HL-60/S4 treated with retinoic acid at 250 ng/mL for 4 days and 3 days (cell line): ENCODE measurements at regions not wholly inside any gene's neighbourhood (a gene's known extent, or its start where the extent isn't known, plus 50 kb on each side); places are given as distances from the start of the nearest gene placed in this dataset.
"Not testable (repeated sequence)": the region's sequence is repeated elsewhere in the genome, so short reads cannot be mapped to it uniquely, and the experiment has no call there.

ENCODE experiments used
- in situ Hi-C: fragments of 300-500 bp; cut with MboI; formaldehyde crosslinking; loops from 2 replicates; pipeline ENCODE4 v1.7.0; 2022; ENCODE audit warnings: low sequenced_read_pairs

DNA sequence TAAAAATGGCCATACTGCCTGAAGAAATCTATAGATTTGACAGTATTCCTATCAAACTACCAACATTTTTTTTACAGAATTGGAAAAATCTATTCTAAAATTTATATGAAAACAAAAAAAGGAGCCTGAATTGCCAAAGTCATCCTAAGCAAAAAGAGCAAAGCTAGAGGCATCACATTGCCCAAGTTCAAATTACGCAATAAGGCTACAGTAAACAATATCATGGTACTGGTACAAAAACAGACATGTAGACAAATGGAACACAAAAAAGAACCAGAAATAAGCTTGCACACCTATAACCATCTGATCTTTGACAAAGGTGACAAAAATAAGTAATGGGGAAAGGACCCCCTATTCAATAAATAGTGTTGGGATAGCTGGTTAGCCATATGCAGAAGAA lies 50.2 kb upstream of the THSD7B start:
- in situ Hi-C loops: no loop called here

DNA sequence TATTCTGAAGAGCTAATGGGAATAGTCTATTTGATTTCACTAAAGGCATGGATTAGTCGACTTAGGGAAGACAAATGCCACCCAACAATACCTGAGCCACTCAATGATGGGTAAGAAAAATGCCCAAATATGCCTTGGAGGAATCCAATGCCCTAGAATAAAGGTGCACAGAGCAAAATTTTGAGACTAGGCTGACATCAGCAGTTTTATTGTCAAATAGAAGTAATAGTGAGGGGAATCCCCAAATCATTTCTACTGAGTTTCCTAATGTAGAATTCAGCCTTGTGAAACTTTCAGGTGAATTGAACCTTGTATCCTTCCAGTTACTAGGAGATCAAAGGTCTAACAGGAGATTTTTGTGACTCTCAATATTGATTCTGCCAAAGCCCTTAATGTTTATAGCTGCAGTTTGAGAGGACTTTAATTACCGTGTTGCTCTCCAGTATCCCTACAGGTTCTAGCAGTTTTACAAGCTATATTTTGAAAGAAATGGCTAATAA lies 50.8 kb upstream of the THSD7B start:
- in situ Hi-C loops: no loop called here

DNA sequence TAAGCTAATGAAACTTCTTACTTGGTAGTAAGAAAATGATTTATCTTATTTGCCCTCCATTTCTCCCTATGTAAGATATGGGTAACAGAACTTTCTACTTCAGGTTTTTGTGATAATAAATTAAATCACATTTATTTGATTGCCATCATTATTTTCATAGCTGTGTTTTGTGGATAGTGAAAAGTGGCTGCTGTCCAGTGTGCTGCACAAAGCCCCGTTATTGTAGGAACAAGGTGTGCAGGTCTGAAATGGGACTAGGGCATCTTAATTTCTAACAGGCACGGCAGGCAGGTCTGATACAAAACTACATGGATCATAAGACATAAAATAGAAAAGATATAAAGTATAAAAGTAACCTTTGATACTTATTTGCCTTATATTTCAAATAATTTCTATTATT lies 51.6 kb upstream of the THSD7B start:
- in situ Hi-C loops: no loop called here

DNA sequence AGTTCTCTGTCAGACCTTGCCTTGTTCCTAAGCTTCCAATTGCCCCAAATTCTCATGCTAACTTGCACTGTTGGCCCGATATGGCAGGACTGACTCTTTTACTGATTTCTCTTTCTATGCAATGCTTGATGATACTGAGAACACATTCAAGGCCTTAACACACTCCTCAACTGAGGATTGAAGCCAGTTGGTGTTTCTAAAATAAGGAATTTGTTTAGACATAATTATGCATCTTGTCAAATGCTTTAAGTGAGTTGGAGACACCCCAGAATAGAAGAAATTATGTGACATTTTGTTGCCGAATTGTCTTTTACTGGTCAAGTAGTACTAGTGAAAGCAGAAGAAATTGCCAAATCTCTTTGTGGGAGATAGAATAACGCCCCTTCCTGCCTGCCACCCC lies 60.0 kb upstream of the THSD7B start:
- in situ Hi-C loops: no loop called here

DNA sequence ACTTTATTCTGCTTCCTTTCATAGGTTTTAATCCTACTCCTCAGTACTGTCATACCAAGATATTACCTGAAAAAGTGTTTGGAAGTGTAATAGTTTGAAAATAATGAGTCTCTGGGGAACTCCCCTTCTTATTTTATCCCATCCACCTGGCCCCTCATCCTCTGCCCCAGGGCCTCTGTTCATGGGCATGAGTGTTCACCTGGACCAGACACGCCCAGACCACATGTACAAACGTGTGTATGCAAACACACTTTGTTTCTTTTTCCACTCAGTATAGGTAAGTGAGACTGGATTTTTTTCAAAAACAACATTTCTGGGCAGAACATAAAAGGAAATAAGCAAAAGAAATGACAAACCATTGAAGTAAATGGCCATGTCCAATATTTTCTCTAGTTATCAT lies 62.1 kb upstream of the THSD7B start:
- in situ Hi-C loops: no loop called here

DNA sequence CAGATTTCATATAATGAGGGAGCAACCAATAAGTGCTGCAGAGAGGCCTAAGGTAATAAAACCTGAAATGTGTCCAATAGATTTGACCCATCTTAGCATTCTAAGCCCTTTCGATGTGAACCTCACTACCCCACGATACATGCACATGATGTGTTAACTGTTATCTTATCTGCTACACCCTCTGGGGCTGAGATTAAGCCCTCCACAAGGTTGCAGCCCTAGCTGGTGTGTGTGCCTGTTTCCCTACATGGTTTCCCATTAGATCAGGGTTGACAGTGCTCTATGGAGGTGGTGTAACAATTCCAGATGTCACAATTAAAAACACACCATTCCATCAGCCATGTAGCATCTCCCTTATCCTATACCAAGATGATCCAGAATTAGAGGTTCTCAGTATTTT lies 68.9 kb upstream of the THSD7B start:
- in situ Hi-C loops: no loop called here

DNA sequence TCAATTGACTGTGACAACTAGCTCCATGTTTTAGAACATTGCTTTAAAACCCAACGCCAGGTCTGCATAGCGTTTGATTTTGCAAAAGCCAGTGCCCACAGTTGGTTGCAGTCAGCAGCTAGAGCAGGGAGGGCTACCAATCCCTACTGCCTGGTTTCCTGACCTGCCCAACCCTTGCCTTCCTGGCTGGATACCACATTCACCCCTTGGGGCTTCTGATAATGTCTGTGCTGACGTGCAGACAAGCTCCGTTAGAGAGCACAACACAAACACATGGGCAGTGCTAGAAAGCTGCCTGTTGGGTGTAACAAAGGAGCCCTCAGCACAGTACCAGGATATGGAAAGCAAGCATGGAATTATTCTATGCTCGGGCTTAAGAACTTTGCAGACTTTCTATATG lies 71.4 kb upstream of the THSD7B start:
- in situ Hi-C loops: no loop called here

DNA sequence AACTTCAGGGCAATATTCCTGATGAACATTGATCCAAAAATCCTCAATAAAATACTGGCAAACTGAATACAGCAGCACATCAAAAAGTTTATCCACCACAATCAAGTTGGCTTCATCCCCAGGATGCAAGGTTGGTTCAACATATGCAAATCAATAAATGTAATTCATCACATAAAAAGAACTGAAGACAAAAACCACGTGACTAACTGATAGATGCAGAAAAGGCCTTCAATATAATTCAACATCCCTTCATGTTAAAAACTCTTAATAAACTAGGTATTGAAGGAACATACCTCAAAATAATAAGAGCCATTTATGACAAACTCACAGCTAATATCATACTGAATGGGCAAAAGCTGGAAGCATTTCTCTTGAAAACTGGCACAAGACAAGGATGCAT lies 85.3 kb upstream of the THSD7B start:
- in situ Hi-C loops: not testable (repeated sequence)

DNA sequence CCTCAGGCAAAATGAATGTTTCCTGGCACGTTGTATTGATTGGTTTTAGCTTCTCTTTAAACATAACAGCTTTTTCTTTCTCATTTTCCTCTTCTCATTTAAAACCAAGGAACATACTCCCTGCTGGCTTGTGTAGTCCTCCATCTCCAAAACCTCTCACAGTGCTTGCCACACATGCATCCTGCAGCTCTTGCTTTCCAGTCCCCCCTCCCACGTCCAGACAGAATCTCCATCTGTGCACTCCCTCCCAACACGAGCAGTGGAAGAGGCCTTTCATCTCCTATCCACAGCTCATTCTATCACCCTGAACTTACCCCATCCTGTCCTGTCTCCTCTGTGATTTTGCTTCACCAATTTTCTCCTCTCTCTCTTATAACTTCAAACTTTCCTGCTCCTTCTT lies 99.6 kb upstream of the THSD7B start:
- in situ Hi-C loops: no loop called here

DNA sequence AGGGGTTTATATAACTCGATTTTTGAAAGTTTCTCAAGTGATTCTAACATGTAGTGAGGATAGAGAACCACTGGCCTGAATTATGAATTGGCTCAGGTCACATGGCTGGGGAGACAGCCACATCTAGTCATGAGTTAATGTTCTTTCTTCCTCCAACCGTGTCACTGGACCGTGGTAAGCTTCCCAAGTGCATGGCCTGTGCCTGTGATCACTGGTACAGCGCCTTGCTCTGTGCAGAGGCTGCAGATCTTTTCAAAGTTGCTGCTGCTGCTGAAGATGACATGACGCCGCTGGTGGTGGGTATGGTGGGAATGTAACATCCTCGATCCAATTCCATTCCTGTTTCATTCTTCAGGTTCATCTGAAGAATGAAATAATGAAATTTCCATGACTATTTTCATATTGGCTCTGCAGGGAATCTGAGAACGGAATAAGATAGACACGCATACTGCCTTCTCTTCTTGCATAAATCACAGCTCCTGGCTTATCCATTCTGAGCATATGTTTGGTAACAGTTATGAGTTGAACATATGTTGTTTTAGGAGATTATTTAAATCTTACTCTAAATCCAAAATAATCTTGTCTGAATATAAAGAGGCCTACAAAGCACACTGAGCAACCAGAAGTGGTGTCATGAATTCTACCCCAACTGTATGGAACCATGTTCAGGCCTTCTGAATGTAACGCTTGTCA lies 100.5 kb upstream of the THSD7B start:
- in situ Hi-C loops: no loop called here

DNA sequence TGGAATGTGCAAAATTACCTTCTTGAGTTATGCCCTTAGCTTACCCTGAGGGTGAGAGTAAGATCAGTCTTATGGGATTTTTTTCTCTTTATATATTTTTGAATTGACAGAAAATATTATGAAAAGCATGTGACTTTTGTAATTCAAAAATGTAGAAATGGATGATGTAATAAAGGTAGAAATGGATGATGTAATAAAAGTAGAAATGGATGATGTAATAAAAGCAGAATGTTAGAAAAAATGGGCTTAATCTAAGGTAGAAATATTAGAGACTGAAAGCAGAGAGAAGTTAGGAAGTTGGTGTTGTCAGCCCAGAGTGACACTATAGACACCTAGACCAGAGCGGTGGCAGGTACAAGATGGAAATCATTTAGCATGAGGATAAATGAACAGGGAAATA lies 107.1 kb upstream of the THSD7B start:
- in situ Hi-C loops: no loop called here

DNA sequence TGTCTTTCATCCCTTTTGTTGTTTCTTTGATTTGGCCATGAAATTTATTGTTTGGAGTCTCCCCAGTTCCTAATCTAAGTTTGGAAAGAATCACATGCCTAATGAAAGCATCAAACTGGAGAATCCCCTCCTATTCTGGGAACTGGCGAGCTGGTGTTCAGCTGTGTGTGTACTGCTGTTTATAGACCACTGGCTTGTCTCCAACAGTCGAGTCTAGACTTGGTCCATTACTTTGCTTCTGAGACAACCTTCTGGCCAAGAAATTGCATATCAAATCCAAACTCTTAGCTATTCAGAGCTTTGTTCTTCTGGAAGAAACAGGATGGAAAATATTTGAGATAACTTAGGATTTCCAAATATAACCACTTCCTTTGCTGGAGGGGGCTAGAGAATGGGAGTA lies 111.5 kb upstream of the THSD7B start:
- in situ Hi-C loops: no loop called here

DNA sequence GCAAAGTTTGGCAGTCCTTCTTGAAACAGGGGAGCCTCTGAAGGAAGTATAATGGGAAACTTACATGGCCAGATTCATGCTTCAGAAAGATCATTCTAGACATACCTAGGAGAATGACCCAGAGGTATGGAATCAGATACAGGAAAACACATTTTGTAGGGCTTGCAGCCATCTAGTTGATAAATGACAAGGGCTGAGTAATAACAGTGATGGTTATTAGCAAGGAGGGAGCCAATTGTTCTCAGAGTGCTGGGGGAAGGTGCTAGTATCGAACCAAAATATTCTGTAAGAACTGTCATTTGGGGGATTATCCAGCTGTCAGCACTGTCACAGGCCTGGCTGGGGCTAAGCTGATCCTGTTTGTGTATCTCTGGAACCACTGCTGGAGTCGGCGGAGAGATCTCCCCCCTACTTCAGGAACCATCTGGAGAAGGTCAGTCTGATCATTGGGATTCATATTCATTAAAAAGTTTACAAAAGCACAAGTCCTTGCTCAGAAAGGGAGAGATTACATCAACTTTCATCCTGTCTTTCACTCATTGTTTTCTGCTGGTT lies 113.8 kb upstream of the THSD7B start:
- in situ Hi-C loops: no loop called here

DNA sequence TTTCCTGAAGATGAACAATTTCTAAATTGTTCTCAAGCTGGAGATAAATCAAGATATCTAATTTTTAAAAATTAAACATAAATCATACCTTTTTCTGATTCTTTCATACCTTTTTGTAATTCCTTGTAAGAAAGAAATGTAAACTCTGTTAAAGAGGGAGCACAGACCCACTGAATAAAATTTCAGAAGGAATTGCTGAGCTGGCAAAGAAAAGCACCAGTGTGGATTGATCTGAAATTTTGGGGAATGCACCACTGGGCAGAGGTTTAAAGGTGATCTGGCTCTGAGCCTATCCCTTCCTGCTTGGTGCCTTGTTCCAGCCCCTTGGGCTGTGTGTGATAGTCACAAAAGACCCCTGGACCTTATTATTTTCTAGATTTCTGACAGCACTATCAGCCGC lies 118.3 kb upstream of the THSD7B start:
- in situ Hi-C loops: no loop called here

DNA sequence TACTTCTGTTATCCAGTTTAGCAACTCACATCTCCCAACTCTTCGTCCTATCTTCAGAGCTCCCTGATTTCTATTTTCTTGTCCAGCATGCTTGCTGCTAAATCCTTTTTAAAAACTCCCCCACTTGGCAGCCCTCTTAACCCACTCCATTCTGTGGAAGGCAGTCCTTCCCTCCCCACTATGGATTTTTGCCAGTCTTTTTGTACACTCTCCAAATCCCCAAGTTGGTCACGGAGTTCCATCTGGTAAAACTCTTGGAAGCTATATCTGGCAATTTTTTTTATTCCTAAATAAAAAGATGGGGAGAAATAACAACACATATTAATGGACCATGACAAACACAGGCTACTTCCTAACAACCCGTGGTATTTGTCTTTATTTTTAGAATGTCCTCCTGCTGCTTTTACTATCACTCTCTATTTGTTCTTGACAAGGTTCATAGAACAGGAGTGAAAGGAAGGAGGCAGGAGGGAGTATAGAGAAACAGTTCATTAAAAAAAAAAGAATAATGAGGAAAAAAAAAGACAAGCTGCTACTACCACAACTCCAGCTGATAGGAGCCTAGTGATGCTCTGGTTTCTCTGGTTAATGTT lies 120.0 kb upstream of the THSD7B start:
- in situ Hi-C loops: no loop called here

DNA sequence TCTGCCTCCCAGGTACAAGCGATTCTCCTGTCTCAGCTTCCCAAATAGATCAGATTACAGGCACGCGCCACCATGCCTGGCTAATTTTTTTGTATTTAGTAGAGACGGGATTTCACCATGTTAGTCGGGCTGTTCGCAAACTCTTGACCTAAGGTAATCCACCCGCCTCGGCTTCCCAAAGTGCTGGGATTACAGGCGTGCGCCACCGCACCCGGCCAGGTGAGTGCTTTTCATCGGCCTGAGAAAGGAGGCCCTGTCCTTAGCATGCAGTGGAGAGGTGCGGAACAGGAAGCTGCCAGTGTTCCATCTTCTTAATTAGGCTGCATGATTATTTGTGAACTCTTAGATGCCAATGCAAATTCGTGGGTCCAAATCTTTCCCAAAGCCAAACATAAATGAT lies 125.7 kb upstream of the THSD7B start:
- in situ Hi-C loops: no loop called here

DNA sequence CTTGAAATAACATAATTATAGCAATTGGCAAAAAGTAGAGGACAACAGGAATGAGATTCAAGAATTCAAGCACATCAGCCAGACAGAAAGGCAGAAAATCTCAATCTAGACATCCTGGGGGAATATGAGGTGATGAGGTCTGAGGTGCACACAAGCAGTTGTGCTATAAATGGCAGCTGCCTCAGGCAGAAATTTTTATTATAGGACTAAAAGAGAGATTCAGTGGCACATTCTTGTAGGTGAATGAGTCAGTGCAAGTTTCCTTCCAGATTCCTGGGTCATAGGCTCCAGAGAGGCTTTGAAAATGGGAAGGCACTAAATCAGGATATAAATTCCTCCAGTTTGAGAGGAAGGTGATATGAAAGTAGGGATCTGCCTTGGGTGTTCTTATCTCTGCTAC lies 127.2 kb upstream of the THSD7B start:
- in situ Hi-C loops: no loop called here

DNA sequence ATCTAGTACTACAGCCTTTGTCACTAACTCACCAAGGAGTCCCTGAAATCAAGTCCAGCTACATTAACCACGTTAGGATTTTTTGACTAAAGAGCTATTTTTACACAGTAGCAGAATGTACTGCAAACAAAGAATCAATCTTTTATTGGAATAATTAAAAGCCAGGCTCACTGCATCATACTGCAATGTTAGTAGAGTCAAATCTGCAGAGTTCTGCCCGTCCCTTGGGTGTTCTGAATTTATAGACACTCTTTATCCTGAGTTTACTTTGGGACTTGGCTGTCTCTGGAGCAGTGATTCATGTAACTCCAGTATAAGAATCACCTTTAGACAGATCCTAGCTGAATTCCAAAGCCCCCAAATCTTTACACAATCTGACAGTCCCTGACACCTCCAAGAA lies 127.9 kb upstream of the THSD7B start:
- in situ Hi-C loops: no loop called here

DNA sequence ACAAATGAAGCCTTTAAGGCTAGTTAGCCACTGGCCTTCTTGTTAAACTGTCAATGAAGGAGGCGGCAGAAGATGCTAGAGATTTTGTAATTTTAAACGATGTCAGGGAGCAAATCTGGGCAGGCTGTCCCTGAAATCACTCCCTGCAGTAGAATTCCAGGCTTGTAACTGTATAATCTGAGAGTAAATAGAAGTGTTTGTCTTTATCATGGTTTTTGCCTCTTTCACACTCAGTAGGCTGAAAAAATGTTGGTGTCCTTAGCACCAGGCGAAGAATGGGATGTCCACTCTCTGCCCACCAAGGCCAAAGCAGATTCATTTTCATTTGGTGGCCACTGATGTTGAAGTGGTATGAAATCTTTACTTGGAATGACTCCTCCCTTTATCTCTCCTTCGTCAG lies 136.9 kb upstream of the THSD7B start:
- in situ Hi-C loops: no loop called here

DNA sequence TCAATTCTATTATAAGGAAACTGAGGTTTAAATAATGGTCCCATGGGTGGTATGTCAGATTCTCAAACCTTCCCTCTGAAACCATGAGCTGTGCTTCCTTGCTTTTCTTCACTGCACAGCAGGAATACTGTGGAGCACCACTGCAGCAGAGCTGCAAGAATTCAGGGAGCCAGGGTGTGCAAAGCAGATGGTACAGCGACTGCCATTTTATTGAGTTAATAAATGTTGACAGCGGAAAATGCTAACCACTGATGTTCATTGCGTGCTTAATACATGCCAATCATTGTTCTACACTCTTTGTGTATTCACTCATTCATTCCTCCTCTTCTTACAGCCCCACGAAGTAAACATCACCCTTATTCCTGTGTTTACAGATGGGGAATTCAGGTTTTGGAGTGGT lies 152.2 kb upstream of the THSD7B start:
- in situ Hi-C loops: no loop called here

DNA sequence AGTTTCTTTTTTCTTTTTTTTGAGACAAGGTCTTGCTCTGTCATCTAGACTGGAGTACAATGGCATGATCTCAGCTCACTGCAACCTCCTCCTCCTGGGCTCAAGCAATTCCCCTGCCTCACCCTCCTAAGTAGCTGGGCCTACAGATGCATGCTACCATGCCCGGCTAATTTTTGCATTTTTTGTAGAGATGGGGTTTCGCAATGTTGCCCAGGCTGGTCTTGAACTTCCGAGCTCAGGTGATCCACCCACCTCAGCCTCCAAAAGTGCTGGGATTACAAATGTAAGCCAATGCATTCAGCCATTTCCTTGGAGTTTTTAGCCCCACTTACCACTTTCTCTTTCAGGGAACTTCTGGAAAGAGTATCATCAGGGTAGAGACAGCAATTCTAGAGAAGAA lies 153.3 kb upstream of the THSD7B start:
- in situ Hi-C loops: no loop called here

DNA sequence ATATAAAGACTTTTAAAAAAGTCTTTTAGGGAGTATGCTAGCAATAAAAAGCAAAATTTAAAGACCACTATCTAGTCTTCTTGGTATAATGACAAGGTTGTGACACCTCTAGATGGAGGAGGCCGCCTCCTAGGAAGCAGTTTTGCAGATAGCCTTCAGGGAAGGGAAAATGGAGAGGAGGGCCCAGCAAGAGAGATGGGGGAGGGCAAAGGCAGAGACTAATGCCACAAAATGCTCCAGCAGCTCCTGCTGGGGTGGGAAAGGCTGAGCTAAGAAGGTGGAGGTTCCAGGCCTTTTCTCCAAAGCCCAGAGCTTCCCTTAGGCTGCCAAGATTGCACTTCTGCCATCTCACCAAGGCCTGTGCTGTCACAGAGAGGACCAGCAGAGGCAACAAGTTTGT lies 153.9 kb upstream of the THSD7B start:
- in situ Hi-C loops: no loop called here
